OCI-LY1 (cell line): ENCODE measurements at regions not wholly inside any gene's neighbourhood (a gene's known extent, or its start where the extent isn't known, plus 50 kb on each side); places are given as distances from the start of the nearest gene placed in this dataset.

ENCODE experiments used
- H2AFZ ChIP-seq: fragments of 200-600 bp; sonication (generic), shearing (Covaris generic); 2 replicates; pipeline ENCODE4 v1.6.0; 2014; ENCODE audit warnings: antibody characterized with exemption, mild to moderate bottlenecking, low read length
- H3F3A ChIP-seq: fragments of 200-600 bp; sonication (generic), shearing (Covaris generic); 2 replicates; pipeline ENCODE4 v1.6.0; 2014; ENCODE audit warnings: mild to moderate bottlenecking, antibody characterized with exemption, low read length, moderate library complexity; ENCODE audit not compliant: insufficient read depth
- H3K27ac ChIP-seq: fragments of 200-600 bp; sonication (generic); 2 replicates; pipeline ENCODE4 v1.5.1; 2014; ENCODE audit warnings: low read length, mixed run types, mild to moderate bottlenecking, low read depth; ENCODE audit not compliant: poor library complexity, severe bottlenecking
- H3K27me3 ChIP-seq: fragments of 200-600 bp; sonication (generic); 2 replicates; pipeline ENCODE4 v1.6.0; 2014; ENCODE audit warnings: antibody characterized with exemption, mild to moderate bottlenecking, low read length, moderate library complexity; ENCODE audit not compliant: insufficient read depth
- H3K36me3 ChIP-seq: fragments of 200-600 bp; sonication (generic); 2 replicates; pipeline ENCODE4 v1.6.1; 2014; ENCODE audit warnings: mild to moderate bottlenecking, antibody characterized with exemption, low read length, moderate library complexity, mixed read lengths; ENCODE audit not compliant: insufficient read depth
- H3K4me1 ChIP-seq: fragments of 200-600 bp; sonication (generic); 2 replicates; pipeline ENCODE4 v1.5.1; 2014; ENCODE audit warnings: mild to moderate bottlenecking, low read length, moderate library complexity; ENCODE audit not compliant: insufficient read depth, severe bottlenecking
- H3K4me2 ChIP-seq: fragments of 200-600 bp; sonication (generic), shearing (Covaris generic); 2 replicates; pipeline ENCODE4 v1.6.1; 2014; ENCODE audit warnings: low read length
- H3K4me3 ChIP-seq: fragments of 200-600 bp; sonication (generic); 2 replicates; pipeline ENCODE4 v1.5.1; 2014; ENCODE audit warnings: low read length, low read depth, mild to moderate bottlenecking, mixed read lengths; ENCODE audit not compliant: poor library complexity, severe bottlenecking
- H3K79me2 ChIP-seq: fragments of 200-600 bp; shearing (Covaris generic); 2 replicates; pipeline ENCODE4 v1.6.1; 2016; ENCODE audit warnings: mixed run types, low read length, mixed read lengths; ENCODE audit not compliant: insufficient read depth
- H3K9ac ChIP-seq: fragments of 200-600 bp; sonication (generic), shearing (Covaris generic); 2 replicates; pipeline ENCODE4 v1.6.1; 2014; ENCODE audit warnings: mild to moderate bottlenecking, low read length, mixed read lengths
- H3K9me2 ChIP-seq: fragments of 200-600 bp; sonication (generic), shearing (Covaris generic); 2 replicates; pipeline ENCODE4 v1.6.1; 2014; ENCODE audit warnings: low read depth, mild to moderate bottlenecking, low read length, mixed read lengths
- H3K9me3 ChIP-seq: fragments of 200-600 bp; shearing (Covaris generic); 2 replicates; pipeline ENCODE4 v1.6.1; 2014; ENCODE audit warnings: low read length, mixed read lengths
- H4K20me1 ChIP-seq: fragments of 200-600 bp; sonication (generic), shearing (Covaris generic); 2 replicates; pipeline ENCODE4 v1.6.0; 2016; ENCODE audit warnings: mild to moderate bottlenecking, low read length; ENCODE audit not compliant: insufficient read depth
- CTCF ChIP-seq: fragments of 200-600 bp; sonication (generic), shearing (Covaris generic); IDR thresholded peaks from 2 replicates; pipeline ENCODE4 v1.5.1; 2017; ENCODE audit warnings: mild to moderate bottlenecking, antibody characterized with exemption, low read length, moderate library complexity, mixed read lengths
- EZH2 ChIP-seq: fragments of 200-600 bp; sonication (generic), shearing (Covaris generic); IDR thresholded peaks from 2 replicates; pipeline ENCODE4 v1.8.0; 2017; ENCODE audit warnings: borderline replicate concordance, mixed run types, mild to moderate bottlenecking, antibody characterized with exemption, low read length, moderate library complexity, mixed read lengths

- Histone ChIP-seq H3K36me3 (no peaks in the 10 kb centered on the region), H3K9me3 (no peaks in the 10 kb centered on the region), H3K27me3 (no peaks in the 10 kb centered on the region), H3K4me1 (no peaks in the 10 kb centered on the region), H3K4me3 (no peak overlapping the region), H2AFZ (0 out of 2 replicates have a peak overlapping the region, but pooled peaks have one; percentile 47), H3K9me2 (no peaks in the 10 kb centered on the region), H4K20me1 (no peaks in the 10 kb centered on the region), H3F3A (no peaks in the 10 kb centered on the region), H3K79me2 (no peaks in the 10 kb centered on the region), H3K9ac (no peak overlapping the region), H3K27ac (no peak overlapping the region), H3K4me2 (no peak overlapping the region)
- TF ChIP-seq CTCF (no peak), EZH2 (no peak)
Measured at GRCh38 chr21:26374817-26375216, 198.3 kb downstream of the CYYR1 start.

- no peaks in the 10 kb centered on the region for H3K9me3 ChIP-seq
- H3K79me2 ChIP-seq, result no peaks in the 10 kb centered on the region
- H3K9ac ChIP-seq, result no peak overlapping the region
- no peaks in the 10 kb centered on the region for H3K36me3 ChIP-seq
- H3K27me3 ChIP-seq, result no peaks in the 10 kb centered on the region
- TF ChIP-seq EZH2 (no peak), CTCF (no peak)
- H3K9me2 ChIP-seq, result no peaks in the 10 kb centered on the region
- no peak overlapping the region for H3K4me2 ChIP-seq
- peak overlapping the region; percentile 48; the same call in 1 of the 2 replicates for H2AFZ ChIP-seq
- H3F3A ChIP-seq, result no peaks in the 10 kb centered on the region
- H3K4me3 ChIP-seq, result no peak overlapping the region
- no peaks in the 10 kb centered on the region for H3K4me1 ChIP-seq
- no peaks in the 10 kb centered on the region for H4K20me1 ChIP-seq
- H3K27ac ChIP-seq, result no peak overlapping the region
Measured at GRCh38 chr21:26368591-26369320, 198.2 kb upstream of the APP start.

- no peak overlapping the region for H3K27ac ChIP-seq
- H3K9ac ChIP-seq, result no peak overlapping the region
- H3K9me2 ChIP-seq, result no peaks in the 10 kb centered on the region
- no peaks in the 10 kb centered on the region for H3K9me3 ChIP-seq
- no peaks in the 10 kb centered on the region for H3K4me1 ChIP-seq
- H3K4me2 ChIP-seq, result no peak overlapping the region
- no peak overlapping the region for H2AFZ ChIP-seq
- TF ChIP-seq EZH2 (no peak), CTCF (no peak)
- no peaks in the 10 kb centered on the region for H3K79me2 ChIP-seq
- no peaks in the 10 kb centered on the region for H3F3A ChIP-seq
- H4K20me1 ChIP-seq, result no peaks in the 10 kb centered on the region
- H3K4me3 ChIP-seq, result no peak overlapping the region
- H3K27me3 ChIP-seq, result no peaks in the 10 kb centered on the region
- H3K36me3 ChIP-seq, result no peaks in the 10 kb centered on the region
Measured at GRCh38 chr21:26366781-26367180, 196.2 kb upstream of the APP start.
